ENCODE measurements at regions not wholly inside any gene's neighbourhood (a gene's known extent, or its start where the extent isn't known, plus 50 kb on each side); places are given as distances from the start of the nearest gene placed in this dataset.

DNA sequence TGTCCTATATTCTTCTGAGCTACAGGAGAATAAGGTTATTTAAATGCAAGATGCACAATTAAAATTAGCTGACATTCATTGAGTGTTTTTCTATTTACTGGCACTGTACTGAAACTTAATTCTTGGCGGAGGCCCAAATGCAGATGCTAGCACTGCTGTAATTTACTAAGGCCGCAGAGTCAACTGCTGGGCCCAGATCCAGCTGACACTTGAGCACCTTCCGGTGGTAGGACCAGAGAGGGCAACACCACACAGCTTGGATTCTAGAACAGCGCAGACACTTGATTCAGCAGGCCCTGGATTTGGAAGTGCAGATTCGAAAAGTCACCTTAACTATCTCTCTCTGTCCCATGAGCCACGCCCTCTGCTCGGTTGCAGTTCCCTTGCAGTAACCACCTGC, 228.6 kb upstream of the TMEM72 start:
- Histone ChIP-seq H2AFZ (ENCODE audit: low read depth, low read length, severe bottlenecking) (no peak overlapping the region), H3K9me2 (replicated peaks; ENCODE audit: insufficient read depth, low read length) (no peaks in the 10 kb centered on the region), H3K4me3 (ENCODE audit: insufficient read depth, low read length, poor library complexity, severe bottlenecking) (no peak overlapping the region), H3K9me3 (ENCODE audit: insufficient read depth, low read length) (no peaks in the 10 kb centered on the region), H3F3A (ENCODE audit: insufficient read depth) (no peaks in the 10 kb centered on the region), H3K36me3 (ENCODE audit: low read length) (no peaks in the 10 kb centered on the region), H3K27ac (ENCODE audit: low read depth, low read length) (no peak overlapping the region), H4K20me1 (ENCODE audit: low read depth, low read length) (no peaks in the 10 kb centered on the region), H3K4me2 (ENCODE audit: low read depth, low read length, poor library complexity, severe bottlenecking) (no peak overlapping the region), H3K79me2 (ENCODE audit: insufficient read depth, low read length) (no peaks in the 10 kb centered on the region), H3K27me3 (ENCODE audit: low read length) (no peaks in the 10 kb centered on the region), H3K9ac (ENCODE audit: low read length) (no peak overlapping the region)
- no peak for TF ChIP-seq EZH2phosphoT487 (conservative IDR thresholded peaks at IDR 0.05; ENCODE audit: low read length)

GRCh38 chr10:44684661-44685060, 226.5 kb upstream of the TMEM72 start:
- no peak overlapping the region for H3K4me3 ChIP-seq (ENCODE audit: insufficient read depth, low read length, poor library complexity, severe bottlenecking)
- H3K27me3 ChIP-seq (ENCODE audit: low read length), result no peaks in the 10 kb centered on the region
- H2AFZ ChIP-seq (ENCODE audit: low read depth, low read length, severe bottlenecking), result no peak overlapping the region
- no peak overlapping the region for H3K9ac ChIP-seq (ENCODE audit: low read length)
- H3K9me2 ChIP-seq (replicated peaks; ENCODE audit: insufficient read depth, low read length), result no peaks in the 10 kb centered on the region
- H4K20me1 ChIP-seq (ENCODE audit: low read depth, low read length), result no peaks in the 10 kb centered on the region
- H3K79me2 ChIP-seq (ENCODE audit: insufficient read depth, low read length), result no peaks in the 10 kb centered on the region
- H3K27ac ChIP-seq (ENCODE audit: low read depth, low read length), result no peak overlapping the region
- no peak overlapping the region for H3K4me2 ChIP-seq (ENCODE audit: low read depth, low read length, poor library complexity, severe bottlenecking)
- H3K36me3 ChIP-seq (ENCODE audit: low read length), result no peaks in the 10 kb centered on the region
- H3F3A ChIP-seq (ENCODE audit: insufficient read depth), result no peaks in the 10 kb centered on the region
- H3K9me3 ChIP-seq (ENCODE audit: insufficient read depth, low read length), result no peaks in the 10 kb centered on the region
- TF ChIP-seq EZH2phosphoT487 (conservative IDR thresholded peaks at IDR 0.05; ENCODE audit: low read length), result no peak
- TF ChIP-seq, protein P1, sequence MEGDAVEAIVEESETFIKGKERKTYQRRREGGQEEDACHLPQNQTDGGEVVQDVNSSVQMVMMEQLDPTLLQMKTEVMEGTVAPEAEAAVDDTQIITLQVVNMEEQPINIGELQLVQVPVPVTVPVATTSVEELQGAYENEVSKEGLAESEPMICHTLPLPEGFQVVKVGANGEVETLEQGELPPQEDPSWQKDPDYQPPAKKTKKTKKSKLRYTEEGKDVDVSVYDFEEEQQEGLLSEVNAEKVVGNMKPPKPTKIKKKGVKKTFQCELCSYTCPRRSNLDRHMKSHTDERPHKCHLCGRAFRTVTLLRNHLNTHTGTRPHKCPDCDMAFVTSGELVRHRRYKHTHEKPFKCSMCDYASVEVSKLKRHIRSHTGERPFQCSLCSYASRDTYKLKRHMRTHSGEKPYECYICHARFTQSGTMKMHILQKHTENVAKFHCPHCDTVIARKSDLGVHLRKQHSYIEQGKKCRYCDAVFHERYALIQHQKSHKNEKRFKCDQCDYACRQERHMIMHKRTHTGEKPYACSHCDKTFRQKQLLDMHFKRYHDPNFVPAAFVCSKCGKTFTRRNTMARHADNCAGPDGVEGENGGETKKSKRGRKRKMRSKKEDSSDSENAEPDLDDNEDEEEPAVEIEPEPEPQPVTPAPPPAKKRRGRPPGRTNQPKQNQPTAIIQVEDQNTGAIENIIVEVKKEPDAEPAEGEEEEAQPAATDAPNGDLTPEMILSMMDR (IDR thresholded peaks at IDR 0.05; ENCODE audit: insufficient read depth, low read length, poor library complexity, severe bottlenecking), result no peak

- Histone ChIP-seq H3K4me3 (ENCODE audit: insufficient read depth, low read length, poor library complexity, severe bottlenecking) (no peak overlapping the region), H3F3A (ENCODE audit: insufficient read depth) (no peaks in the 10 kb centered on the region), H3K4me2 (ENCODE audit: low read depth, low read length, poor library complexity, severe bottlenecking) (no peak overlapping the region), H3K79me2 (ENCODE audit: insufficient read depth, low read length) (no peaks in the 10 kb centered on the region), H3K9ac (ENCODE audit: low read length) (no peak overlapping the region), H3K36me3 (ENCODE audit: low read length) (no peaks in the 10 kb centered on the region), H3K9me3 (ENCODE audit: insufficient read depth, low read length) (no peaks in the 10 kb centered on the region), H4K20me1 (ENCODE audit: low read depth, low read length) (no peaks in the 10 kb centered on the region), H2AFZ (ENCODE audit: low read depth, low read length, severe bottlenecking) (no peak overlapping the region), H3K9me2 (replicated peaks; ENCODE audit: insufficient read depth, low read length) (no peaks in the 10 kb centered on the region), H3K27ac (ENCODE audit: low read depth, low read length) (no peak overlapping the region), H3K27me3 (ENCODE audit: low read length) (no peaks in the 10 kb centered on the region)
- TF ChIP-seq, protein P1 (IDR thresholded peaks at IDR 0.05; ENCODE audit: insufficient read depth, low read length, poor library complexity, severe bottlenecking), result no peak
- no peak for TF ChIP-seq EZH2phosphoT487 (conservative IDR thresholded peaks at IDR 0.05; ENCODE audit: low read length)
These were observed 225.9 kb upstream of the TMEM72 start for GRCh38 chr10:44685220-44685619.

DNA sequence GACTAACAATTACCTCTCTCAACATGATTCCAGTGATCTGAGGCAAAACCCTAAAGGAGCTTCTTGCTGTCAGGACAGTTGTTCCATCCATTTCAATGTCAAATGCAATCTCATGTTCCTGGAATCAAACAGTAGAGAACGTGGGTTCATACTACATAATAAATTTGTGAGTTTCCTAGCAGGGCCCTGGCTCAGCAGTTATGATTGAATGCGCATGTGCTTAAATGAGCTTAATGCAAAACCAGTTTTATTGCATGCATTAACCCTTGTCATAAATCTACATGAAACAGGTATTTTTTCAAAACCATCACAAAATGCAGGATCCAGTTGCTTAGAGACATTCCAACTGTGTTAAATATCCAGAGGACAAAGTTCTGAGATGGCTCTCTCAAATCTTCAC, 225.4 kb upstream of the TMEM72 start:
- no peak overlapping the region for H2AFZ ChIP-seq (ENCODE audit: low read depth, low read length, severe bottlenecking)
- H3K79me2 ChIP-seq (ENCODE audit: insufficient read depth, low read length), result no peaks in the 10 kb centered on the region
- no peaks in the 10 kb centered on the region for H3K27me3 ChIP-seq (ENCODE audit: low read length)
- H3F3A ChIP-seq (ENCODE audit: insufficient read depth), result no peaks in the 10 kb centered on the region
- no peaks in the 10 kb centered on the region for H3K9me2 ChIP-seq (replicated peaks; ENCODE audit: insufficient read depth, low read length)
- no peaks in the 10 kb centered on the region for H3K36me3 ChIP-seq (ENCODE audit: low read length)
- no peaks in the 10 kb centered on the region for H3K9me3 ChIP-seq (ENCODE audit: insufficient read depth, low read length)
- no peak overlapping the region for H3K4me2 ChIP-seq (ENCODE audit: low read depth, low read length, poor library complexity, severe bottlenecking)
- H3K9ac ChIP-seq (ENCODE audit: low read length), result no peak overlapping the region
- no peak overlapping the region for H3K4me3 ChIP-seq (ENCODE audit: insufficient read depth, low read length, poor library complexity, severe bottlenecking)
- no peak overlapping the region for H3K27ac ChIP-seq (ENCODE audit: low read depth, low read length)
- no peak for TF ChIP-seq EZH2phosphoT487 (conservative IDR thresholded peaks at IDR 0.05; ENCODE audit: low read length)
- TF ChIP-seq, protein P1 (IDR thresholded peaks at IDR 0.05; ENCODE audit: insufficient read depth, low read length, poor library complexity, severe bottlenecking), result no peak
- H4K20me1 ChIP-seq (ENCODE audit: low read depth, low read length), result no peaks in the 10 kb centered on the region
